HepG2 (cell line): ENCODE measurements at regions not wholly inside any gene's neighbourhood (a gene's known extent, or its start where the extent isn't known, plus 50 kb on each side); places are given as distances from the start of the nearest gene placed in this dataset.

Experiments used
- HNF4A ChIP-seq: sonication (generic); formaldehyde crosslinking; IDR thresholded peaks from 2 replicates; pipeline ENCODE4 v1.4.0; 2020; ENCODE audit warnings: missing genetic modification reagents
- ZBTB3 ChIP-seq: sonication (generic); formaldehyde crosslinking; IDR thresholded peaks from 2 replicates; pipeline ENCODE4 v1.4.0; 2020; ENCODE audit warnings: low read depth, mild to moderate bottlenecking, moderate library complexity, missing genetic modification reagents, borderline replicate concordance
- ZNF24 ChIP-seq: fragments of 450-650 bp; IDR thresholded peaks from 2 replicates; pipeline ENCODE4 v1.6.1; 2017; ENCODE audit warnings: antibody characterized with exemption, mild to moderate bottlenecking
- TF ChIP-seq, protein P1 (sequence below): sonication (generic); formaldehyde crosslinking; IDR thresholded peaks from 2 replicates; pipeline ENCODE4 v1.4.0; 2020; ENCODE audit warnings: missing genetic modification reagents, borderline replicate concordance
- TF ChIP-seq, protein P2 (sequence below): sonication (generic); formaldehyde crosslinking; IDR thresholded peaks from 2 replicates; pipeline ENCODE4 v1.5.0; 2020; ENCODE audit warnings: mild to moderate bottlenecking, missing genetic modification reagents, borderline replicate concordance
- TF ChIP-seq, protein P3 (sequence below): sonication (generic); formaldehyde crosslinking; IDR thresholded peaks from 2 replicates; pipeline ENCODE4 v1.9.0; 2021; ENCODE audit warnings: missing genetic modification reagents, borderline replicate concordance

DNA sequence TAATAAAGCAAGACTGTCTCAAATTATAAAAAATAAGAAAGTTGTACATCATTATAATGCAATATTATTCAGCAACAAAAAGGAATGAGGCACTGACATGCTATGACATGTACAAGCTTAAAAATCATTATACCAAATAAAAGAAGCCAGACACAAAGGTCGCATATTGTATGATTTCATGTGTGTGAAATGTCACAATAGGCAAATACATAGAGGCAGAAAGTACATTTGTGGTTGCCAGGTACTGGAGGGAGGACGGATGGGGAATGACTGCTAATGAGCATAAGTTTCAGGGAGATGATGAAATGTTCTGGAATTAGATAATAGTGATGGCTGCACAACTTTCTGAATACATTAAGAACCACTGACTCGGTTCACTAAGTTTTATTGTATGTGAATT lies 73.6 kb upstream of the NBPF3 start (continued):
- TF ChIP-seq, protein P1, sequence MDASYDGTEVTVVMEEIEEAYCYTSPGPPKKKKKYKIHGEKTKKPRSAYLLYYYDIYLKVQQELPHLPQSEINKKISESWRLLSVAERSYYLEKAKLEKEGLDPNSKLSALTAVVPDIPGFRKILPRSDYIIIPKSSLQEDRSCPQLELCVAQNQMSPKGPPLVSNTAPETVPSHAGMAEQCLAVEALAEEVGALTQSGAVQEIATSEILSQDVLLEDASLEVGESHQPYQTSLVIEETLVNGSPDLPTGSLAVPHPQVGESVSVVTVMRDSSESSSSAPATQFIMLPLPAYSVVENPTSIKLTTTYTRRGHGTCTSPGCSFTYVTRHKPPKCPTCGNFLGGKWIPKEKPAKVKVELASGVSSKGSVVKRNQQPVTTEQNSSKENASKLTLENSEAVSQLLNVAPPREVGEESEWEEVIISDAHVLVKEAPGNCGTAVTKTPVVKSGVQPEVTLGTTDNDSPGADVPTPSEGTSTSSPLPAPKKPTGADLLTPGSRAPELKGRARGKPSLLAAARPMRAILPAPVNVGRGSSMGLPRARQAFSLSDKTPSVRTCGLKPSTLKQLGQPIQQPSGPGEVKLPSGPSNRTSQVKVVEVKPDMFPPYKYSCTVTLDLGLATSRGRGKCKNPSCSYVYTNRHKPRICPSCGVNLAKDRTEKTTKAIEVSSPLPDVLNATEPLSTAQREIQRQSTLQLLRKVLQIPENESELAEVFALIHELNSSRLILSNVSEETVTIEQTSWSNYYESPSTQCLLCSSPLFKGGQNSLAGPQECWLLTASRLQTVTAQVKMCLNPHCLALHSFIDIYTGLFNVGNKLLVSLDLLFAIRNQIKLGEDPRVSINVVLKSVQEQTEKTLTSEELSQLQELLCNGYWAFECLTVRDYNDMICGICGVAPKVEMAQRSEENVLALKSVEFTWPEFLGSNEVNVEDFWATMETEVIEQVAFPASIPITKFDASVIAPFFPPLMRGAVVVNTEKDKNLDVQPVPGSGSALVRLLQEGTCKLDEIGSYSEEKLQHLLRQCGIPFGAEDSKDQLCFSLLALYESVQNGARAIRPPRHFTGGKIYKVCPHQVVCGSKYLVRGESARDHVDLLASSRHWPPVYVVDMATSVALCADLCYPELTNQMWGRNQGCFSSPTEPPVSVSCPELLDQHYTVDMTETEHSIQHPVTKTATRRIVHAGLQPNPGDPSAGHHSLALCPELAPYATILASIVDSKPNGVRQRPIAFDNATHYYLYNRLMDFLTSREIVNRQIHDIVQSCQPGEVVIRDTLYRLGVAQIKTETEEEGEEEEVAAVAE, result no peak
- TF ChIP-seq ZBTB3 (no peak), HNF4A (CRISPR knock-in tag) (no peak), ZNF24 (no peak)
- TF ChIP-seq, protein P2, sequence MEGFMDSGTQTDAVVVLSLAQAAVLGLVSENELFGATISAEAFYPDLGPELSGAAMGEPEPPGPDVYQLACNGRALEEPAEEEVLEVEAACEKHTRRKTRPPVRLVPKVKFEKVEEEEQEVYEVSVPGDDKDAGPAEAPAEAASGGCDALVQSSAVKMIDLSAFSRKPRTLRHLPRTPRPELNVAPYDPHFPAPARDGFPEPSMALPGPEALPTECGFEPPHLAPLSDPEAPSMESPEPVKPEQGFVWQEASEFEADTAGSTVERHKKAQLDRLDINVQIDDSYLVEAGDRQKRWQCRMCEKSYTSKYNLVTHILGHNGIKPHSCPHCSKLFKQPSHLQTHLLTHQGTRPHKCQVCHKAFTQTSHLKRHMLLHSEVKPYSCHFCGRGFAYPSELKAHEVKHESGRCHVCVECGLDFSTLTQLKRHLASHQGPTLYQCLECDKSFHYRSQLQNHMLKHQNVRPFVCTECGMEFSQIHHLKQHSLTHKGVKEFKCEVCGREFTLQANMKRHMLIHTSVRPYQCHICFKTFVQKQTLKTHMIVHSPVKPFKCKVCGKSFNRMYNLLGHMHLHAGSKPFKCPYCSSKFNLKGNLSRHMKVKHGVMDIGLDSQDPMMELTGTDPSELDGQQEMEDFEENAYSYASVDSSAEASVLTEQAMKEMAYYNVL, result no peak
- TF ChIP-seq, protein P3, sequence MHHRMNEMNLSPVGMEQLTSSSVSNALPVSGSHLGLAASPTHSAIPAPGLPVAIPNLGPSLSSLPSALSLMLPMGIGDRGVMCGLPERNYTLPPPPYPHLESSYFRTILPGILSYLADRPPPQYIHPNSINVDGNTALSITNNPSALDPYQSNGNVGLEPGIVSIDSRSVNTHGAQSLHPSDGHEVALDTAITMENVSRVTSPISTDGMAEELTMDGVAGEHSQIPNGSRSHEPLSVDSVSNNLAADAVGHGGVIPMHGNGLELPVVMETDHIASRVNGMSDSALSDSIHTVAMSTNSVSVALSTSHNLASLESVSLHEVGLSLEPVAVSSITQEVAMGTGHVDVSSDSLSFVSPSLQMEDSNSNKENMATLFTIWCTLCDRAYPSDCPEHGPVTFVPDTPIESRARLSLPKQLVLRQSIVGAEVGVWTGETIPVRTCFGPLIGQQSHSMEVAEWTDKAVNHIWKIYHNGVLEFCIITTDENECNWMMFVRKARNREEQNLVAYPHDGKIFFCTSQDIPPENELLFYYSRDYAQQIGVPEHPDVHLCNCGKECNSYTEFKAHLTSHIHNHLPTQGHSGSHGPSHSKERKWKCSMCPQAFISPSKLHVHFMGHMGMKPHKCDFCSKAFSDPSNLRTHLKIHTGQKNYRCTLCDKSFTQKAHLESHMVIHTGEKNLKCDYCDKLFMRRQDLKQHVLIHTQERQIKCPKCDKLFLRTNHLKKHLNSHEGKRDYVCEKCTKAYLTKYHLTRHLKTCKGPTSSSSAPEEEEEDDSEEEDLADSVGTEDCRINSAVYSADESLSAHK (CRISPR knock-in tag), result no peak
